Heart left ventricle (tissue), 13 donors: ENCODE measurements at regions not wholly inside any gene's neighbourhood (a gene's known extent, or its start where the extent isn't known, plus 50 kb on each side); places are given as distances from the start of the nearest gene placed in this dataset.

Experiments
- POLR2A ChIP-seq, 2 donors: fragments of 450-650 bp; IDR thresholded peaks; one replicate each; pipeline ENCODE4 v1.6.1; 2017; ENCODE audit warnings: antibody characterized with exemption in 2 of 2, mild to moderate bottlenecking in 2 of 2, moderate library complexity in 2 of 2
- TF ChIP-seq, protein P1 (sequence below), 12 donors: fragments of 200-600 bp; sonication (generic) in 4 of 12; IDR thresholded peaks; one replicate each; pipeline versions ENCODE4 v1.5.0 to v1.8.0; 2018 to 2022; ENCODE audit warnings: antibody characterized with exemption in 12 of 12, mild to moderate bottlenecking in 5 of 12
- donor health status: ischemic (EF 13 %, LVEDD 7.1; RV severe dilation, severe dysfunction).
- donor health status: DM: no; HTN: yes; CAD: no.
- donor health status: DM: no; HTN: no; CAD: no.
- donor health status: ischemic (EF 25% LVEDD 6.9; RV normal size, moderate dysfunction).
- donor health status: ischemic (EF 25% LVEDD 5.7; RV mildly dilated, moderate dysfunction).
- donor health status: ischemic (EF 35%, LVEDD 5.7; RV mildly dilated, moderate dysfunction).
- donor health status: nonischemic (EF 11% LVEDD 7.7; RV severe dilation, severe dysfunction).
- donor health status: DM: yes; HTN: yes; CAD: no.
- donor health status: PGD.
- donor health status: ischemic (EF 29% LVEDD 5.4; RV normal size, mild dysfunction).
- donor health status: nonischemic (EF 23%, LVEDD 6.1; RV moderate dilation, normal function).

GRCh38 chr2:210998334-210998733 lies 441.9 kb downstream of the CPS1 start:
- TF ChIP-seq, protein P1, sequence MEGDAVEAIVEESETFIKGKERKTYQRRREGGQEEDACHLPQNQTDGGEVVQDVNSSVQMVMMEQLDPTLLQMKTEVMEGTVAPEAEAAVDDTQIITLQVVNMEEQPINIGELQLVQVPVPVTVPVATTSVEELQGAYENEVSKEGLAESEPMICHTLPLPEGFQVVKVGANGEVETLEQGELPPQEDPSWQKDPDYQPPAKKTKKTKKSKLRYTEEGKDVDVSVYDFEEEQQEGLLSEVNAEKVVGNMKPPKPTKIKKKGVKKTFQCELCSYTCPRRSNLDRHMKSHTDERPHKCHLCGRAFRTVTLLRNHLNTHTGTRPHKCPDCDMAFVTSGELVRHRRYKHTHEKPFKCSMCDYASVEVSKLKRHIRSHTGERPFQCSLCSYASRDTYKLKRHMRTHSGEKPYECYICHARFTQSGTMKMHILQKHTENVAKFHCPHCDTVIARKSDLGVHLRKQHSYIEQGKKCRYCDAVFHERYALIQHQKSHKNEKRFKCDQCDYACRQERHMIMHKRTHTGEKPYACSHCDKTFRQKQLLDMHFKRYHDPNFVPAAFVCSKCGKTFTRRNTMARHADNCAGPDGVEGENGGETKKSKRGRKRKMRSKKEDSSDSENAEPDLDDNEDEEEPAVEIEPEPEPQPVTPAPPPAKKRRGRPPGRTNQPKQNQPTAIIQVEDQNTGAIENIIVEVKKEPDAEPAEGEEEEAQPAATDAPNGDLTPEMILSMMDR (IDR thresholded peaks at IDR 0.05) = no peak
- no peak for TF ChIP-seq POLR2A (IDR thresholded peaks at IDR 0.05)
